Muscle layer of duodenum (tissue), 2 donors: ENCODE measurements at regions not wholly inside any gene's neighbourhood (a gene's known extent, or its start where the extent isn't known, plus 50 kb on each side); places are given as distances from the start of the nearest gene placed in this dataset.

Experiments used
- H3K27ac ChIP-seq: one replicate; pipeline ENCODE4 v1.7.0; 2013; ENCODE audit warnings: mild to moderate bottlenecking, low read length
- H3K27me3 ChIP-seq: one replicate; pipeline ENCODE4 v1.7.0; 2013; ENCODE audit warnings: low read depth, mild to moderate bottlenecking, control low read depth, low read length
- H3K36me3 ChIP-seq, 2 donors: one replicate each; pipeline ENCODE4 v1.7.0; 2013; ENCODE audit warnings: low read length in 2 of 2, control low read depth in 1 of 2, mild to moderate bottlenecking in 1 of 2; ENCODE audit not compliant: insufficient read depth in 2 of 2, control insufficient read depth in 1 of 2
- H3K4me1 ChIP-seq, 2 donors: one replicate each; pipeline ENCODE4 v1.7.0; 2013; ENCODE audit warnings: low read length in 2 of 2, mild to moderate bottlenecking in 2 of 2, control low read depth in 1 of 2, moderate library complexity in 1 of 2; ENCODE audit not compliant: insufficient read depth in 2 of 2, control insufficient read depth in 1 of 2
- H3K4me3 ChIP-seq, 2 donors: one replicate each; pipeline ENCODE4 v1.7.0; 2013; ENCODE audit warnings: low read length in 2 of 2, low read depth in 1 of 2, mild to moderate bottlenecking in 1 of 2
- H3K9me3 ChIP-seq, 2 donors: one replicate each; pipeline ENCODE4 v1.7.0; 2013; ENCODE audit warnings: low read length in 2 of 2, control low read depth in 1 of 2, mild to moderate bottlenecking in 1 of 2; ENCODE audit not compliant: control insufficient read depth in 1 of 2
- donor health status: healthy.

DNA sequence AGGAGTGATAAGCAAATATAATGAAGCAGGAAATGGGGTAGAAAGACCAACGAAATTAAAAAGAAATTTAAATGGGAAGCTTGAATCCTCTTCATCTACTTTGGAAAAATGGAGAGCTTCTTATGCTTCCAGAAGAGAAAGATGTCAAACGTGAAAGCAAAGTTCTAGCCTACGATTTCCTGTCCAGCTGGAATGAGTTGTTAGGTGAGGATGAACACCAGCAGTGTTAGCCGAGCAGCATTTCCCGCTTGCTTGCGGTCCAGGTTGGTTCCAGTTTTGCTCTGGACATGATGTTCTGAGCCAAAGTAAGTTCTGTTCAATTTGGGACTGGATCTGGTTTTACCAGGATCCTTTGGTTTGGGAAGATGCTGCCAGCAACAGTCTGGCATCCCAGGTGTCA is 78.9 kb downstream of the DACT1 start:
- Histone ChIP-seq H3K4me3 (no peak overlapping the region), H3K27me3 (no peaks in the 10 kb centered on the region), H3K4me1 (no peaks in the 10 kb centered on the region), H3K27ac (no peak overlapping the region), H3K36me3 (no peaks in the 10 kb centered on the region), H3K9me3 (no peaks in the 10 kb centered on the region)

DNA sequence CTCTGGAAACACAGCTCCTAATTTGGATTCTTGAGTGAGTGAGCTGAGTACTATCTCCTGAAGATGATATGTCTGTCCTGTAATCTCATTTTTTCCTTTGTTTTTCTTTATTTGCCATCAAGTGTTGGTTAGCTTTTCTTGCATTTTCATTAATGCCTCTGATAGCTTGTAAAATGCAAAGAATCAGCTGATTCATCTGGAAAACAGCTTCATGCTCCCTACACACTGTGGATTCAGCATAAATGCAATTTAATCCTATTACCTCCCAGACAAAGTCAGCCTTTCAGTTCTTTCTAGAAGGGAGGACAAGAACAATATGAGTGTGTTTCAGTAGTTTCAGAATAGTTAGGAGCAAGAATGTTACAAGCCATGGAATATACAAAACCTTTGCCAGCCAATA is 79.4 kb downstream of the DACT1 start:
- no peak overlapping the region for H3K4me3 ChIP-seq
- no peaks in the 10 kb centered on the region for H3K4me1 ChIP-seq
- no peaks in the 10 kb centered on the region for H3K36me3 ChIP-seq
- no peaks in the 10 kb centered on the region for H3K27me3 ChIP-seq
- no peak overlapping the region for H3K27ac ChIP-seq
- no peaks in the 10 kb centered on the region for H3K9me3 ChIP-seq

DNA sequence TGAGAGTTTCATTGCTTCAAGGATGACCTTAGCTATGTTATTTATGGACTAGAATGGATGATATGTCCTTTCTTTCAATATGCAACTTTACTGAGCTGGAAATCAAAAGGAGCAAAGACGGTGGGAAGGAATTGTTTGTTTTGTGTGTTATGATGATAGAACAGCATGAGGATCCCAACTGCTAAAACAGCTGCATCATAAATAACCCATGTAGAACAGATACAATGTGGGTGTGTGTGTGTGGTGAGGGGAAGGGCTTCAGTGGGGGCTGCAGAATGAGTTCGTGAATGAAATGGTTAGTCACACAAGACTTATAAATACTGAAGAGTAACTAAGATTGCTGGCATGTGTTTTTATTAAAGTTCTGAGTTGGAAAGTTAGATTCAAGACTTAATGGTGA is 80.1 kb downstream of the DACT1 start:
- Histone ChIP-seq H3K36me3 (no peaks in the 10 kb centered on the region), H3K4me1 (no peaks in the 10 kb centered on the region), H3K4me3 (no peak overlapping the region), H3K9me3 (no peaks in the 10 kb centered on the region), H3K27ac (no peak overlapping the region), H3K27me3 (no peaks in the 10 kb centered on the region)

DNA sequence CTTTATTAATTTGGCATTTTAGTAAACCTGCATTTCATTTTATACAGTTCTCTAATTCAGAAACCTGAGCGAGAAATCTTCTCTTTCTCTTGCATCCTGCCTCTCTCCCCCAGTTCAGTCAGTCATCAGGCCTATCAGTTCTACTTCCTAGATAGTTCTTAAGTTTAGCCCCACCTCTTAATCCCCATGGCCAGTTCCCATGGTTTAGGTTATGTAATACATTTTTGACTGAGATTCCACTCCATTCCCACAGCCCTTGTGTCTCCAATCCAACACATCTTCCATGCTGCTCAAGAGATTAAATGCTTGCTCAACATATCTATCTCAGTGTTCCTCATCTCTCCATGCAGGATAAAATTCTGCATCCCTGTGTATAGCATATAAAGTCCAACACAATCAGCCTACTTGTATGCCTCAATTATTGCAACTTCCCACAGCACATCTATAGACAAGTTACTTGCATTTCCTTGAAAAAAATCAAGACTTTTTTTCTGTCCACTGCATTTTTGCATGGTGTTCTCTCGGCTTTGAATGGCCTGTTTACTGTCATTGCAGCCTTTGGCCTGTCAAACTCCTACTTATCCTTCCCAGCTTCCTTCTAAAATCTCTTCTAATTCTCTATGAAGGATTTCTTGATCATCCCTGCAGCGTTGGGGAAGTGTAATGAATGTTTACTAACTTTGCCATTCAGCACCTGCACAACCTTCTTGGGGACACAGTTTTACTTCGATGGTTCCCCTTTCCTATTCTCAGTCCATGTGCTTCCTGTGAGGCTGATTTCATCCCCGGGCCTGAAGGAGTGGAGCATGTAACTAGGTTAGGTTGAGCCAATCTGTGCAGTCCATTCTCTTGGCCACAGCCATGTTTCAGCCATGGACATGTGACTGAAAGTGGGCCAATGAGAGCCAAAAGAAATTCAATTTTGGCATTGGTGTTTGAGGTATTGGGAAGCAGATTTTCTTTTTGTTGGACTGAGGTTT is 80.8 kb downstream of the DACT1 start:
- no peaks in the 10 kb centered on the region for H3K4me1 ChIP-seq
- no peak overlapping the region for H3K27ac ChIP-seq
- no peaks in the 10 kb centered on the region for H3K36me3 ChIP-seq
- H3K9me3 ChIP-seq: no peaks in the 10 kb centered on the region
- no peak overlapping the region for H3K4me3 ChIP-seq
- no peaks in the 10 kb centered on the region for H3K27me3 ChIP-seq

DNA sequence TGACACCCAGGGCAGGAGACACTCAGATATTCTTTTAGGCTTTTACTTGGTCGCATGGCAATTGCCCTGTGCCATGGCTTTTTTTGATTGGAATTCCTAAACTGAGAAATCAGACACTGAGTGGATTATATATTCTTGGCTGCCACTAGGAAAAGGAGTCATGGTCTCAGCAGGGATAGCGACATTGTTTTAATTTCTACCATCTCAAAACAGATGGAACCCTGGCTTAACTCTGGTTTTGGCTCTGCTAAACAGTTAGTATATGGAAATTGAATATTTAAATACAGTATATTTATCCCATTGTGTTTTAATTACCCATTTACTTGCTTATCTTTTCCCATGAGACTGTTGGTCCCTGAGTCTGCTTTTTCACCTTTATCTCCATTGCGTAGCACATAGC is 84.0 kb downstream of the DACT1 start:
- Histone ChIP-seq H3K36me3 (no peaks in the 10 kb centered on the region), H3K4me1 (no peaks in the 10 kb centered on the region), H3K9me3 (no peaks in the 10 kb centered on the region), H3K27ac (no peak overlapping the region), H3K27me3 (no peaks in the 10 kb centered on the region), H3K4me3 (no peak overlapping the region)

DNA sequence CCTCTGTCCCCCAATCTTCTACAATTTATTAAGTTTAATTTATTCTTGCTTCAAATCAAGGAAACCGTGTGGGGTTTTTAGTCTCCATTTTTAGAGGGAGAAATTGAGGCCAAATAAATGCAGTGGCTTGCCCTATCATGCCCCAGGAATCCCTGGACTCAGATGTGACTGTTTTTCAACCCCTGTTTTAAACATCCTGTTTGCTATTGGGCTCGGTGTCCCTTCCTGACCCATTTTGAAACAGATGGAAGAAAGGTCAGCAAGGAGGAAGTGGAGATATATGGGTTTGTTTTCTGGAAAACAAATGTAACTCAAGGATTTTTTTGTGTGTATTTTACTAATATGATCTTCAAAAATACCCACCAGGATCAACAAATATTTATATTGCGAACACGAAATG is 84.7 kb downstream of the DACT1 start:
- H3K36me3 ChIP-seq: no peaks in the 10 kb centered on the region
- H3K9me3 ChIP-seq: no peaks in the 10 kb centered on the region
- H3K4me1 ChIP-seq: no peaks in the 10 kb centered on the region
- no peak overlapping the region for H3K4me3 ChIP-seq
- no peak overlapping the region for H3K27ac ChIP-seq
- no peaks in the 10 kb centered on the region for H3K27me3 ChIP-seq

DNA sequence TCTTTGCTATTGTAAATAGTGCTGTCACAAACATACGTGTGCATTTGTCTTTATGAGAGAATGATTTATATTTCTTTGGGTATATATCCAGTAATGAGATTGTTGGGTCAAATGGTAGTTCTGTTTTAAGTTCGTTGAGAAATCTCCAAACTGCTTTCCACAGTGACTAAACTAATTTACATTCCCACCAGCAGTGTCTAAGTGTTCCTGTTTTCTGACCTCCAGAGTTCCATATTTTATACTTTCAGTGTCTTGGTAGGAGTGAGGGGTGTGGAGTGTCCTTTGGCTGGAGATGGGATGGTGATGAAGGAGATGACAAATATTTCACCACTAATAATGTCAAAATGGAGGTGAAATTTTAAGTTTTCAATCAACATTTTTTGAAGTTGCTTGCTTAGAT is 86.4 kb downstream of the DACT1 start:
- Histone ChIP-seq H3K9me3 (no peaks in the 10 kb centered on the region), H3K4me3 (no peak overlapping the region), H3K36me3 (no peaks in the 10 kb centered on the region), H3K4me1 (no peaks in the 10 kb centered on the region), H3K27me3 (no peaks in the 10 kb centered on the region), H3K27ac (no peak overlapping the region)

DNA sequence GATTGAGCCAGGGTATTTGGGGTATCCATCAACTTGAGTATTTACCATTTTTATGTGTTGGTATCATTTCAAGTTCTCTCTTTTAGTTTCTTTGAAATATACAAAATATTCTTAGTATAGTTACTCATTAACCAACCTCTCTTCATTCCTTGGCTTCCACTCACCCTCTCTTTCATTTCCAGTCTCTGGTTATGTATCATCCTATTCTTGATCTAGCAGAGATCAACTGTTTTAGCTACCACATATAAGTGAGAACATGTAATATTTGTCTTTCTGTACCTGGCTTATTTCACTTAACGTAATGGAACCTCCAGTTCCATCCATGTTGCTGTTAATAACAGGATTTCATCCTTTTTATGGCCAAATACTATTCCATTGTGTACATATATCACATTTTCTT is 86.9 kb downstream of the DACT1 start:
- Histone ChIP-seq H3K27me3 (no peaks in the 10 kb centered on the region), H3K4me1 (no peaks in the 10 kb centered on the region), H3K9me3 (no peaks in the 10 kb centered on the region)

DNA sequence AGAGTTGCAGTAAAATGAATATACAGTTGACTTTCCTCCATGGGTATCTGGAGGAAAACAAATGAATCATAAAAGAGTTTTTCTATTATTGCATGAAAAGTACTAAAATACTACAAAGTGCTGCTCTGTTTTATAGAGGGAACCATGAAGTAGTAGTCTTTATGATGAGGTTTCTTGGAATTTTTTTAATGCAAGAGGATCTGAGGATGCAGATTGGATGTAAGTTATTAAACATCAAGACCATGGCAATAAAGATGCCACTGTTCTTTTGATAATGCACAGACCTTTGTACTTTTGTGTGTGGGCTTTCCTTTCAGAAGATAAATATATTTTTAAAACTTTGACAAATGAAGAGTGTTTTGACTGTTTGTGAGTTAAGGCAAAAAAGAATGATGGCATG is 87.5 kb downstream of the DACT1 start:
- Histone ChIP-seq H3K27me3 (no peaks in the 10 kb centered on the region), H3K9me3 (no peaks in the 10 kb centered on the region), H3K36me3 (no peaks in the 10 kb centered on the region), H3K4me1 (no peaks in the 10 kb centered on the region), H3K27ac (no peak overlapping the region), H3K4me3 (no peak overlapping the region)

More for the DNA sequence above, 86.9 kb downstream of the DACT1 start:
- no peak overlapping the region for H3K4me3 ChIP-seq
- no peaks in the 10 kb centered on the region for H3K36me3 ChIP-seq
- H3K27ac ChIP-seq: no peak overlapping the region

DNA sequence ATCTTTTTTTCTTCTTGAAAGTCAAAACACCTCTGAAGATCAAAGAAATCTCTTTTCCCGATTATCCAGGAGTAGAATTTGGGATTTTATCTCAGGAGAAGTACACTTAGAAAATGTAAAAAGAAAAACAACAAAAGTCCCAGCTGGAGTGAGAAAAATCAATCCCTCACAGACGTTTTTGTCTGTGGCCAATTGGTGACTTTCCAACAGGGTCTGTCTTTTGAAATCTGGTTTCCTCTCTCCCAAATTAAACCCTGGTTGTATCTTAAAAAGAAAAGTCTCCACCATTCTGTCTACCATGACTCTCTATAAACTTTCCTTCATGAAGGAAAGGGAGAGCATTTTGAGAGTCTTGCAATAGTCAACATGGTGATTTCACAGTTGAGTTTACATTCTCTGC is 88.1 kb downstream of the DACT1 start:
- Histone ChIP-seq H3K36me3 (no peaks in the 10 kb centered on the region), H3K27ac (no peak overlapping the region), H3K27me3 (no peaks in the 10 kb centered on the region), H3K9me3 (no peaks in the 10 kb centered on the region), H3K4me3 (no peak overlapping the region), H3K4me1 (no peaks in the 10 kb centered on the region)

DNA sequence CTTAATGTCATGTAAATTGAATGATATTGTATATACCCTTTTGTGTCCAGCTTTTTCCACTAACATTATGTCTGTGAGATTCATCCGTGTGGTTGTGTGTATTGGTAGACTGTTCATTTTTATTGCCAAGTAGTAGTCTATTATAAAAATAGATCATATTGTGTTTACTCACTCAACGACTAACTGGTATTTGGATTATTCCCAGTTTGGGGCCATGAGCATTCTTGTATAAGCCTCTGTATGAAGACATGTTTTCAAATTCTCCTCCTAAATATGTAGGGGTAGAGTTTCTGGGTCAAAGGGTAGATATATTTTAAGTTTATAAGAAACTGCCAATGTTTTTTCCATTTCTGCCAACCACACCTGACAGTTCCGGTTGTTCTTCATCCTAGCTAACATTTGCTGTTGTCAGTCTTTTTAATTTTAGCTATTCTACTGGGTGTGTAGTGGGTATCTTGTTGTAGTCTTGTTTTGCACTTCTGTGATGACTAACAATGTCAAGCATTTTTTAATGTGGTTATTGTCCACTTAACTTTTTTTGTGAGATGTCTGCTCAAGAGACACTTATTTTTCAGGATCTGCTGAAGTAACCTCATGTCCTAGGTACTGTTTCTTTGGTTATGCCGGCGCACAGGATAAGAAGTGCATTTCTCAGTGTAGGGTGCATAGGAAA is 93.2 kb downstream of the DACT1 start:
- H3K4me3 ChIP-seq: no peak overlapping the region
- no peaks in the 10 kb centered on the region for H3K27me3 ChIP-seq
- H3K36me3 ChIP-seq: no peaks in the 10 kb centered on the region
- no peaks in the 10 kb centered on the region for H3K9me3 ChIP-seq
- H3K4me1 ChIP-seq: peaks cover 0 to 3% of the 10 kb centered on the region in 2 donors
- H3K27ac ChIP-seq: no peak overlapping the region
